Neural progenitor cell (in vitro differentiated cells): ENCODE measurements at regions not wholly inside any gene's neighbourhood (a gene's known extent, or its start where the extent isn't known, plus 50 kb on each side); places are given as distances from the start of the nearest gene placed in this dataset.

Experiments
- EZH2 ChIP-seq: fragments of 200-600 bp; sonication (generic); IDR thresholded peaks from 2 replicates; pipeline ENCODE4 v1.6.1; 2017; ENCODE audit warnings: antibody characterized with exemption, mild to moderate bottlenecking, moderate library complexity
- TF ChIP-seq, protein P1 (sequence below): fragments of 200-600 bp; sonication (generic); IDR thresholded peaks from 2 replicates; pipeline ENCODE4 v1.5.1; 2017; ENCODE audit warnings: antibody characterized with exemption, mild to moderate bottlenecking

GRCh38 chr2:175282886-175283285 is 101.4 kb upstream of the ATP5MC3 start:
- TF ChIP-seq EZH2: no peak
- TF ChIP-seq, protein P1, sequence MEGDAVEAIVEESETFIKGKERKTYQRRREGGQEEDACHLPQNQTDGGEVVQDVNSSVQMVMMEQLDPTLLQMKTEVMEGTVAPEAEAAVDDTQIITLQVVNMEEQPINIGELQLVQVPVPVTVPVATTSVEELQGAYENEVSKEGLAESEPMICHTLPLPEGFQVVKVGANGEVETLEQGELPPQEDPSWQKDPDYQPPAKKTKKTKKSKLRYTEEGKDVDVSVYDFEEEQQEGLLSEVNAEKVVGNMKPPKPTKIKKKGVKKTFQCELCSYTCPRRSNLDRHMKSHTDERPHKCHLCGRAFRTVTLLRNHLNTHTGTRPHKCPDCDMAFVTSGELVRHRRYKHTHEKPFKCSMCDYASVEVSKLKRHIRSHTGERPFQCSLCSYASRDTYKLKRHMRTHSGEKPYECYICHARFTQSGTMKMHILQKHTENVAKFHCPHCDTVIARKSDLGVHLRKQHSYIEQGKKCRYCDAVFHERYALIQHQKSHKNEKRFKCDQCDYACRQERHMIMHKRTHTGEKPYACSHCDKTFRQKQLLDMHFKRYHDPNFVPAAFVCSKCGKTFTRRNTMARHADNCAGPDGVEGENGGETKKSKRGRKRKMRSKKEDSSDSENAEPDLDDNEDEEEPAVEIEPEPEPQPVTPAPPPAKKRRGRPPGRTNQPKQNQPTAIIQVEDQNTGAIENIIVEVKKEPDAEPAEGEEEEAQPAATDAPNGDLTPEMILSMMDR: no peak
